IMR-90 (cell line): ENCODE measurements at regions not wholly inside any gene's neighbourhood (a gene's known extent, or its start where the extent isn't known, plus 50 kb on each side); places are given as distances from the start of the nearest gene placed in this dataset.

Experiments
- ATAC-seq: fragments of 200-7000 bp; cut with Tn5 transposase; 2 replicates; pipeline ENCODE4 v1.9.1; 2020; ENCODE audit warnings: low read depth, mild to moderate bottlenecking, moderate library complexity
- BruUV-seq: library from RNA; stranded (reverse); fragments of 400-500 nt; replicated peaks from 2 replicates; lab custom pipeline; 2021; lab: Mats Ljungman, UMichigan
- CTCF ChIA-PET: fragments of 300-600 bp; formaldehyde crosslinking; extraction: SDS; loops from one replicate; lab custom pipeline; 2021; ENCODE audit warnings: antibody characterized with exemption; lab: Yijun Ruan, JAX
- POLR2A ChIA-PET: fragments of 300-600 bp; sonication (Branson Sonifier 250); formaldehyde crosslinking; loops from one replicate; lab custom pipeline; 2022; ENCODE audit warnings: antibody characterized with exemption; ENCODE audit not compliant: unreplicated experiment; lab: Charles Lee
- DNase-seq: peaks from one replicate; pipeline ENCODE4 v3.0.0; 2013
- H2AFZ ChIP-seq: replicated peaks from 2 replicates; pipeline ENCODE3; 2013; ENCODE audit warnings: low read length, mild to moderate bottlenecking; ENCODE audit not compliant: poor library complexity
- H2AK5ac ChIP-seq: 2 replicates; pipeline ENCODE4 v1.6.1; 2013; ENCODE audit warnings: low read depth, low read length, inconsistent platforms
- H2AK9ac ChIP-seq: replicated peaks from 2 replicates; pipeline ENCODE3; 2013; ENCODE audit warnings: mild to moderate bottlenecking, low read depth, low read length, moderate library complexity; ENCODE audit not compliant: poor library complexity
- H2BK120ac ChIP-seq: 2 replicates; pipeline ENCODE4 v1.6.1; 2013; ENCODE audit warnings: low read depth, low read length, inconsistent platforms
- H2BK15ac ChIP-seq: 3 replicates; pipeline ENCODE4 v1.6.1; 2013; ENCODE audit warnings: low read depth, low read length, inconsistent platforms
- H2BK20ac ChIP-seq: 2 replicates; pipeline ENCODE4 v1.6.1; 2013; ENCODE audit warnings: low read depth, mild to moderate bottlenecking, inconsistent platforms, low read length, moderate library complexity
- H2BK5ac ChIP-seq: 2 replicates; pipeline ENCODE4 v1.6.1; 2013; ENCODE audit warnings: mild to moderate bottlenecking, low read depth, low read length, inconsistent platforms; ENCODE audit not compliant: poor library complexity, severe bottlenecking
- H3K14ac ChIP-seq: replicated peaks from 2 replicates; pipeline ENCODE4 v1.6.1; 2013; ENCODE audit warnings: low read depth, low read length, inconsistent platforms
- H3K18ac ChIP-seq: 2 replicates; pipeline ENCODE4 v1.6.1; 2013; ENCODE audit warnings: low read depth, low read length, control low read depth
- H3K23ac ChIP-seq: 2 replicates; pipeline ENCODE4 v1.6.1; 2013; ENCODE audit warnings: low read depth, low read length, inconsistent platforms
- H3K27ac ChIP-seq: 2 replicates; pipeline ENCODE4 v1.5.1; 2013; ENCODE audit warnings: mild to moderate bottlenecking, control low read depth, low read length; ENCODE audit not compliant: insufficient read depth
- H3K27me3 ChIP-seq: 2 replicates; pipeline ENCODE4 v1.6.1; 2013; ENCODE audit warnings: low read length; ENCODE audit not compliant: control insufficient read depth, insufficient read depth
- H3K36me3 ChIP-seq: 2 replicates; pipeline ENCODE4 v1.6.1; 2013; ENCODE audit warnings: low read length, mixed read lengths; ENCODE audit not compliant: control insufficient read depth, insufficient read depth
- H3K4ac ChIP-seq: 2 replicates; pipeline ENCODE4 v1.6.1; 2013; ENCODE audit warnings: low read depth, low read length, inconsistent platforms
- H3K4me1 ChIP-seq: 2 replicates; pipeline ENCODE4 v1.6.1; 2013; ENCODE audit warnings: low read length, mixed read lengths; ENCODE audit not compliant: control insufficient read depth, insufficient read depth
- H3K4me2 ChIP-seq: 2 replicates; pipeline ENCODE4 v1.6.1; 2013; ENCODE audit warnings: low read depth, mild to moderate bottlenecking, control low read depth, low read length, moderate library complexity
- H3K4me3 ChIP-seq: 2 replicates; pipeline ENCODE4 v1.5.1; 2013; ENCODE audit warnings: low read depth, mild to moderate bottlenecking, control low read depth, low read length, moderate library complexity; ENCODE audit not compliant: insufficient read depth
- H3K56ac ChIP-seq: 2 replicates; pipeline ENCODE4 v1.6.1; 2013; ENCODE audit warnings: low read length, inconsistent platforms; ENCODE audit not compliant: insufficient read depth; ENCODE audit errors: extremely low read depth
- H3K79me1 ChIP-seq, 2 experiments: 2 replicates each; pipeline ENCODE4 v1.6.1; 2013; ENCODE audit warnings: low read length in 2 of 2, inconsistent platforms in 1 of 2, low read depth in 1 of 2
- H3K9ac ChIP-seq: 2 replicates; pipeline ENCODE4 v1.6.1; 2013; ENCODE audit warnings: low read depth, low read length, control low read depth
- H3K9me1 ChIP-seq: 2 replicates; pipeline ENCODE4 v1.6.1; 2013; ENCODE audit warnings: low read length, inconsistent platforms; ENCODE audit not compliant: insufficient read depth
- H3K9me3 ChIP-seq: 2 replicates; pipeline ENCODE4 v1.6.1; 2013; ENCODE audit warnings: low read length; ENCODE audit not compliant: control insufficient read depth, insufficient read depth
- H4K20me1 ChIP-seq: 2 replicates; pipeline ENCODE4 v1.6.1; 2013; ENCODE audit warnings: low read length, inconsistent platforms; ENCODE audit not compliant: insufficient read depth
- H4K5ac ChIP-seq: 2 replicates; pipeline ENCODE4 v1.6.1; 2013; ENCODE audit warnings: mild to moderate bottlenecking, low read depth, low read length, control low read depth
- H4K8ac ChIP-seq, 2 experiments: 2 replicates each; pipeline ENCODE4 v1.6.1; 2013; ENCODE audit warnings: low read depth in 2 of 2, low read length in 2 of 2, control low read depth in 1 of 2, inconsistent platforms in 1 of 2
- H4K91ac ChIP-seq: 2 replicates; pipeline ENCODE4 v1.6.1; 2013; ENCODE audit warnings: low read depth, low read length, inconsistent platforms; ENCODE audit not compliant: insufficient read depth
- BHLHE40 ChIP-seq: fragments of 150-350 bp; IDR thresholded peaks from 2 replicates; pipeline ENCODE4 v1.6.1; 2016; ENCODE audit warnings: mild to moderate bottlenecking, low read depth, low read length
- CHD1 ChIP-seq: IDR thresholded peaks from 2 replicates; pipeline ENCODE4 v1.6.1; 2012; ENCODE audit warnings: low read depth, low read length, improper control_type of control experiment
- ELK1 ChIP-seq: fragments of 150-350 bp; IDR thresholded peaks from 2 replicates; pipeline ENCODE4 v1.6.1; 2016; ENCODE audit warnings: low read depth, mild to moderate bottlenecking, low read length, moderate library complexity, borderline replicate concordance
- FOS ChIP-seq: fragments of 150-350 bp; IDR thresholded peaks from 2 replicates; pipeline ENCODE4 v1.6.1; 2016; ENCODE audit warnings: low read depth, low read length
- MAFK ChIP-seq: IDR thresholded peaks from 2 replicates; pipeline ENCODE4 v1.6.1; 2012; ENCODE audit warnings: low read depth, low read length, improper control_type of control experiment
- MAZ ChIP-seq: IDR thresholded peaks from 2 replicates; pipeline ENCODE4 v1.6.1; 2012; ENCODE audit warnings: low read depth, mild to moderate bottlenecking, low read length, improper control_type of control experiment, moderate library complexity, borderline replicate concordance
- MXI1 ChIP-seq: IDR thresholded peaks from 2 replicates; pipeline ENCODE4 v1.6.1; 2012; ENCODE audit warnings: low read depth, mild to moderate bottlenecking, low read length, moderate library complexity, borderline replicate concordance
- NFE2L2 ChIP-seq: fragments of 150-350 bp; IDR thresholded peaks from 2 replicates; pipeline ENCODE4 v1.6.1; 2016; ENCODE audit warnings: low read depth, mild to moderate bottlenecking, low read length
- POLR2A ChIP-seq: IDR thresholded peaks from 2 replicates; pipeline ENCODE4 v1.6.1; 2012; ENCODE audit warnings: mild to moderate bottlenecking, low read depth, low read length
- RCOR1 ChIP-seq: IDR thresholded peaks from 2 replicates; pipeline ENCODE4 v1.6.1; 2012; ENCODE audit warnings: mild to moderate bottlenecking, low read length, improper control_type of control experiment; ENCODE audit not compliant: insufficient replicate concordance
- WGBS, 2 experiments: methylation state at CpG; one replicate each; pipeline versions ENCODE4 v1.1.5 to v1.1.7; 2013; ENCODE audit warnings: missing lambda C conversion rate in 2 of 2; ENCODE audit not compliant: insufficient read length in 1 of 2; ENCODE audit errors: extremely low coverage in 2 of 2; 5-methylcytosine and 5-hydroxymethylcytosine counted together
- dilution Hi-C: fragments of 300-500 bp; cut with HindIII; formaldehyde crosslinking; loops from one replicate; pipeline ENCODE4 v1.14.3; 2018; ENCODE audit warnings: low sequenced_read_pairs; ENCODE audit not compliant: unreplicated experiment
- in situ Hi-C: fragments of 300-500 bp; cut with MboI; formaldehyde crosslinking; loops from 3 replicates; pipeline ENCODE4 v1.14.3; 2019; ENCODE audit warnings: low sequenced_read_pairs, inconsistent platforms, mixed read lengths
- intact Hi-C: fragments of 100-400 bp; cut with micrococcal nuclease; formaldehyde crosslinking; loops from 2 replicates; pipeline ENCODE4 v1.10.0; 2022
- TF ChIP-seq, protein P1 (sequence below): conservative IDR thresholded peaks from 2 replicates; pipeline ENCODE4 v1.5.1; 2012; ENCODE audit warnings: mild to moderate bottlenecking, low read depth, low read length, improper control_type of control experiment

DNA sequence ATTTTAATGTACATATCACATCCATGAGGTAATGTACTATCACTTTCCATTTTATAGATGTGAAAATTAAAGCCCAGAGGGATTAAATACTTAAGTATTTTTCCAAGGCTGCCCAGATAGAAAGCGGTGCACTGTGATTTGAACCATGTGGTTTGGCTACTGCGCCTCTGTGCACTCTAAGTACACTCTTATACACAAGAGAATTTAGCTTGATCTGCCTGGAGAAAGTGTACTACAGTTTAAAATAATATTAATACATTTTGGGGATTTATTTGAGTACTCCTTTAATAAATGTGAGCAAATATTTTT, 360.4 kb upstream of the ACTBL2 start:
- H2BK20ac ChIP-seq: no peak overlapping the region
- WGBS, 2 experiments: no CpG with 5 or more reads among the region's 2 CpGs
- H4K5ac ChIP-seq: 0 out of 2 replicates have a peak overlapping the region, but pooled peaks have one; percentile 34
- 0 out of 2 replicates have a peak overlapping the region, but pooled peaks have one; percentile 32 for H3K4ac ChIP-seq
- dilution Hi-C loops (no loop called here), in situ Hi-C loops (no loop called here), intact Hi-C loops (no loop called here)
- no peak overlapping the region for H2AFZ ChIP-seq
- no peaks in the 10 kb centered on the region for H3K27me3 ChIP-seq
- no peak overlapping the region; the same call in 1 of the 2 replicates for H3K18ac ChIP-seq
- no peaks in the 10 kb centered on the region for H4K20me1 ChIP-seq
- peak overlapping the region; percentile 71; the same call in 1 of the 3 replicates for H2BK15ac ChIP-seq
- no peak overlapping the region; a peak in 1 of 4 replicates for H4K8ac ChIP-seq
- TF ChIP-seq BHLHE40: no peak
- TF ChIP-seq, protein P1, sequence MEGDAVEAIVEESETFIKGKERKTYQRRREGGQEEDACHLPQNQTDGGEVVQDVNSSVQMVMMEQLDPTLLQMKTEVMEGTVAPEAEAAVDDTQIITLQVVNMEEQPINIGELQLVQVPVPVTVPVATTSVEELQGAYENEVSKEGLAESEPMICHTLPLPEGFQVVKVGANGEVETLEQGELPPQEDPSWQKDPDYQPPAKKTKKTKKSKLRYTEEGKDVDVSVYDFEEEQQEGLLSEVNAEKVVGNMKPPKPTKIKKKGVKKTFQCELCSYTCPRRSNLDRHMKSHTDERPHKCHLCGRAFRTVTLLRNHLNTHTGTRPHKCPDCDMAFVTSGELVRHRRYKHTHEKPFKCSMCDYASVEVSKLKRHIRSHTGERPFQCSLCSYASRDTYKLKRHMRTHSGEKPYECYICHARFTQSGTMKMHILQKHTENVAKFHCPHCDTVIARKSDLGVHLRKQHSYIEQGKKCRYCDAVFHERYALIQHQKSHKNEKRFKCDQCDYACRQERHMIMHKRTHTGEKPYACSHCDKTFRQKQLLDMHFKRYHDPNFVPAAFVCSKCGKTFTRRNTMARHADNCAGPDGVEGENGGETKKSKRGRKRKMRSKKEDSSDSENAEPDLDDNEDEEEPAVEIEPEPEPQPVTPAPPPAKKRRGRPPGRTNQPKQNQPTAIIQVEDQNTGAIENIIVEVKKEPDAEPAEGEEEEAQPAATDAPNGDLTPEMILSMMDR: no peak
- no peak for TF ChIP-seq MAZ
- no peak for TF ChIP-seq FOS
- no peak for TF ChIP-seq POLR2A
- TF ChIP-seq RCOR1: no peak
- TF ChIP-seq MXI1: no peak
- no peak for TF ChIP-seq CHD1
- TF ChIP-seq MAFK: no peak
- TF ChIP-seq NFE2L2: no peak
- no peak for TF ChIP-seq ELK1
- no peak overlapping the region for H3K56ac ChIP-seq
- no peak overlapping the region for H3K27ac ChIP-seq
- no peaks in the 10 kb centered on the region for H3K36me3 ChIP-seq
- no peak overlapping the region for H3K4me3 ChIP-seq
- no peak overlapping the region for H3K9ac ChIP-seq
- no peak overlapping the region for H2AK5ac ChIP-seq
- H3K4me1 ChIP-seq: peaks cover 17% of the 10 kb centered on the region
- ATAC-seq (no peak), DNase-seq (no peak)
- no TSS peak for BruUV-seq
- no peak overlapping the region for H2BK5ac ChIP-seq
- H4K91ac ChIP-seq: no peak overlapping the region; the same call in 1 of the 2 replicates
- H2AK9ac ChIP-seq: no peak overlapping the region
- H3K23ac ChIP-seq: no peak overlapping the region
- H3K9me3 ChIP-seq: no peaks in the 10 kb centered on the region
- H3K79me1 ChIP-seq: no peaks in the 10 kb centered on the region
- peaks cover 7% of the 10 kb centered on the region; the same call in 1 of the 2 replicates for H3K9me1 ChIP-seq
- no peak overlapping the region for H2BK120ac ChIP-seq
- no peak overlapping the region for H3K14ac ChIP-seq
- ChIA-PET CTCF (no interaction called here), POLR2A (interaction anchor here (1.6 kb wide), 1 partner anchor 617 kb away, joined by 4 read pairs; the partner anchor contains the start of gene PLK2)
- no peak overlapping the region for H3K4me2 ChIP-seq
